CD14-positive monocyte (primary cell): ENCODE measurements at regions not wholly inside any gene's neighbourhood (a gene's known extent, or its start where the extent isn't known, plus 50 kb on each side); places are given as distances from the start of the nearest gene placed in this dataset.

ENCODE experiments used
- DNase-seq, 3 donors: peaks; one replicate each; pipeline ENCODE4 v3.0.0-alpha.2; 2011 to 2022
- H2AFZ ChIP-seq: 2 replicates; pipeline ENCODE4 v1.6.0; 2012; ENCODE audit warnings: mild to moderate bottlenecking, low read depth, low read length, inconsistent platforms; ENCODE audit not compliant: insufficient read depth, poor library complexity, severe bottlenecking
- H3K27ac ChIP-seq, 2 donors: 1 replicate in 1 of 2; 2 replicates in 1 of 2; pipeline ENCODE4 v1.5.1; 2012 to 2013; ENCODE audit warnings: low read length in 2 of 2, control low read depth in 1 of 2, inconsistent platforms in 1 of 2, low read depth in 1 of 2, mild to moderate bottlenecking in 1 of 2
- H3K27me3 ChIP-seq, 2 donors: one replicate each; pipeline versions ENCODE4 v1.6.0 to v1.6.1; 2011 to 2013; ENCODE audit warnings: low read length in 2 of 2; ENCODE audit not compliant: control insufficient read depth in 2 of 2, insufficient read depth in 2 of 2
- H3K36me3 ChIP-seq, 2 donors: replicated peaks in 1 of 2; 1 replicate in 1 of 2; 2 replicates in 1 of 2; pipeline versions ENCODE4 v1.5.1 to v1.6.1; 2012 to 2013; ENCODE audit warnings: low read length in 2 of 2, control low read depth in 1 of 2, inconsistent platforms in 1 of 2, mild to moderate bottlenecking in 1 of 2; ENCODE audit not compliant: insufficient read depth in 2 of 2, control insufficient read depth in 1 of 2
- H3K4me1 ChIP-seq, 2 donors: 1 replicate in 1 of 2; 2 replicates in 1 of 2; pipeline versions ENCODE4 v1.5.1 to v1.6.1; 2012 to 2013; ENCODE audit warnings: low read length in 2 of 2, control low read depth in 1 of 2, inconsistent platforms in 1 of 2, mild to moderate bottlenecking in 1 of 2, moderate library complexity in 1 of 2; ENCODE audit not compliant: insufficient read depth in 2 of 2, control insufficient read depth in 1 of 2
- H3K4me2 ChIP-seq: replicated peaks from 2 replicates; pipeline ENCODE3; 2012; ENCODE audit warnings: low read length, moderate library complexity, mild to moderate bottlenecking; ENCODE audit not compliant: poor library complexity, severe bottlenecking; ENCODE audit errors: extremely low read depth
- H3K4me3 ChIP-seq, 3 experiments: fragments of 200-600 bp in 1 of 3; sonication (generic) in 1 of 3; replicated peaks in 1 of 3; 1 replicate in 2 of 3; 2 replicates in 1 of 3; pipeline ENCODE4 v1.5.1; 2011 to 2013; ENCODE audit warnings: low read length in 3 of 3, mild to moderate bottlenecking in 3 of 3, control low read depth in 2 of 3, low read depth in 2 of 3, inconsistent platforms in 1 of 3, moderate library complexity in 1 of 3
- H3K79me2 ChIP-seq: 2 replicates; pipeline ENCODE4 v1.6.0; 2012; ENCODE audit warnings: mild to moderate bottlenecking, control low read depth, inconsistent platforms, low read length, moderate library complexity; ENCODE audit not compliant: insufficient read depth
- H3K9ac ChIP-seq: 2 replicates; pipeline ENCODE4 v1.6.0; 2017; ENCODE audit warnings: low read length, mild to moderate bottlenecking; ENCODE audit not compliant: insufficient read depth, poor library complexity, severe bottlenecking
- H3K9me3 ChIP-seq, 2 donors: replicated peaks in 1 of 2; 1 replicate in 1 of 2; 2 replicates in 1 of 2; pipeline versions ENCODE4 v1.5.1 to v1.6.1; 2012 to 2013; ENCODE audit warnings: low read length in 2 of 2, control low read depth in 1 of 2; ENCODE audit not compliant: control insufficient read depth in 1 of 2, insufficient read depth in 1 of 2
- H4K20me1 ChIP-seq: 2 replicates; pipeline ENCODE4 v1.6.0; 2012; ENCODE audit warnings: mild to moderate bottlenecking, low read length, control low read depth, moderate library complexity; ENCODE audit not compliant: insufficient read depth
- H3K27ac Mint-ChIP-seq, 7 donors: one replicate each; pipeline ENCODE4 v1.8.0; 2020; ENCODE audit warnings: mild to moderate bottlenecking in 7 of 7, mixed read lengths in 7 of 7, moderate library complexity in 6 of 7, inconsistent platforms in 2 of 7
- H3K27me3 Mint-ChIP-seq, 3 donors: one replicate each; pipeline ENCODE4 v1.8.0; 2021 to 2022; ENCODE audit warnings: low read depth in 3 of 3, mild to moderate bottlenecking in 3 of 3, mixed read lengths in 3 of 3, moderate library complexity in 3 of 3, inconsistent platforms in 1 of 3
- H3K36me3 Mint-ChIP-seq, 2 donors: one replicate each; pipeline ENCODE4 v1.8.0; 2020; ENCODE audit warnings: mixed read lengths in 2 of 2, inconsistent platforms in 1 of 2, mild to moderate bottlenecking in 1 of 2
- H3K4me1 Mint-ChIP-seq: one replicate; pipeline ENCODE4 v1.8.0; 2020; ENCODE audit warnings: mild to moderate bottlenecking, mixed read lengths
- H3K4me3 Mint-ChIP-seq, 2 donors: one replicate each; pipeline ENCODE4 v1.8.0; 2020; ENCODE audit warnings: mild to moderate bottlenecking in 2 of 2, mixed read lengths in 2 of 2, moderate library complexity in 1 of 2
- H3K9me3 Mint-ChIP-seq, 7 donors: one replicate each; pipeline ENCODE4 v1.8.0; 2020 to 2022; ENCODE audit warnings: mixed read lengths in 7 of 7, mild to moderate bottlenecking in 6 of 7, moderate library complexity in 6 of 7, inconsistent platforms in 2 of 7
- WGBS: methylation state at CpG from one replicate; pipeline ENCODE4 v1.1.5; 2013; ENCODE audit warnings: missing lambda C conversion rate; ENCODE audit not compliant: insufficient coverage; 5-methylcytosine and 5-hydroxymethylcytosine counted together
- intact Hi-C, 2 donors: fragments of 100-400 bp; cut with micrococcal nuclease; formaldehyde crosslinking; loops; one replicate each; pipeline versions ENCODE4 v1.15.0 to v1.15.1; 2023
- TF ChIP-seq, protein P1 (sequence below): fragments of 200-600 bp; IDR thresholded peaks from one replicate; pipeline ENCODE4 v1.8.0; 2022; ENCODE audit warnings: antibody characterized with exemption, mild to moderate bottlenecking

DNA sequence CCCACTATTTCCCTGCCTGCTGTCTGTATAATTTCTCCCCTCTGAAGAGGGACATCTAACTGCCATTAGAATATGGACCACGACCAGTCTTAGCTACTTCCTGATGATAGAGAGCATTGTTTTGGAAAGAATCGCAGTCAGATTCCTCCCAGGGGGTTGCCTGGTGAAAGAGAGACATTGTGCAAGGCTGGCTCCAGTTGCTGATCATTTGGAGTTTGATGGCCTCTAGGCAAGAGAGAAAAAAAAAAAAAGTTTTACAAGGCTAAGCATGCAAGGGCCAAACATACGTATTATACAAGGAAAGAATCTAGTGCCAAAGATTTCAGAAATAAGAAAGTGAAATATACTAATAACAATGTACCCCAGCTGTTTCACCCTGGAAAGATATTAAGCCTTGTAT lies 182.2 kb downstream of the CMPK2 start:
- H3K27me3 Mint-ChIP-seq, result peaks cover 0 to 4% (median 2%) of the 10 kb centered on the region in 3 donors
- no peak overlapping the region for H3K4me3 Mint-ChIP-seq
- Histone ChIP-seq H3K9me3 (peaks cover 0 to 15% of the 10 kb centered on the region in 2 donors), H3K27me3 (no peaks in the 10 kb centered on the region), H4K20me1 (no peaks in the 10 kb centered on the region), H2AFZ (no peak overlapping the region), H3K9ac (no peak overlapping the region), H3K79me2 (no peaks in the 10 kb centered on the region), H3K4me1 (no peaks in the 10 kb centered on the region), H3K4me3 (no peak overlapping the region), H3K4me2 (no peak overlapping the region), H3K27ac (no peak overlapping the region), H3K36me3 (no peaks in the 10 kb centered on the region)
- H3K9me3 Mint-ChIP-seq, result peaks cover 0 to 17% (median 8%) of the 10 kb centered on the region in 7 donors
- no peak for DNase-seq
- no peaks in the 10 kb centered on the region for H3K36me3 Mint-ChIP-seq
- WGBS, result 90% methylated on average over 1 of the region's 3 CpGs
- intact Hi-C loops, result no loop called here
- no peaks in the 10 kb centered on the region for H3K4me1 Mint-ChIP-seq
- H3K27ac Mint-ChIP-seq, result no peak overlapping the region
- TF ChIP-seq, protein P1, sequence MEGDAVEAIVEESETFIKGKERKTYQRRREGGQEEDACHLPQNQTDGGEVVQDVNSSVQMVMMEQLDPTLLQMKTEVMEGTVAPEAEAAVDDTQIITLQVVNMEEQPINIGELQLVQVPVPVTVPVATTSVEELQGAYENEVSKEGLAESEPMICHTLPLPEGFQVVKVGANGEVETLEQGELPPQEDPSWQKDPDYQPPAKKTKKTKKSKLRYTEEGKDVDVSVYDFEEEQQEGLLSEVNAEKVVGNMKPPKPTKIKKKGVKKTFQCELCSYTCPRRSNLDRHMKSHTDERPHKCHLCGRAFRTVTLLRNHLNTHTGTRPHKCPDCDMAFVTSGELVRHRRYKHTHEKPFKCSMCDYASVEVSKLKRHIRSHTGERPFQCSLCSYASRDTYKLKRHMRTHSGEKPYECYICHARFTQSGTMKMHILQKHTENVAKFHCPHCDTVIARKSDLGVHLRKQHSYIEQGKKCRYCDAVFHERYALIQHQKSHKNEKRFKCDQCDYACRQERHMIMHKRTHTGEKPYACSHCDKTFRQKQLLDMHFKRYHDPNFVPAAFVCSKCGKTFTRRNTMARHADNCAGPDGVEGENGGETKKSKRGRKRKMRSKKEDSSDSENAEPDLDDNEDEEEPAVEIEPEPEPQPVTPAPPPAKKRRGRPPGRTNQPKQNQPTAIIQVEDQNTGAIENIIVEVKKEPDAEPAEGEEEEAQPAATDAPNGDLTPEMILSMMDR, result no peak

DNA sequence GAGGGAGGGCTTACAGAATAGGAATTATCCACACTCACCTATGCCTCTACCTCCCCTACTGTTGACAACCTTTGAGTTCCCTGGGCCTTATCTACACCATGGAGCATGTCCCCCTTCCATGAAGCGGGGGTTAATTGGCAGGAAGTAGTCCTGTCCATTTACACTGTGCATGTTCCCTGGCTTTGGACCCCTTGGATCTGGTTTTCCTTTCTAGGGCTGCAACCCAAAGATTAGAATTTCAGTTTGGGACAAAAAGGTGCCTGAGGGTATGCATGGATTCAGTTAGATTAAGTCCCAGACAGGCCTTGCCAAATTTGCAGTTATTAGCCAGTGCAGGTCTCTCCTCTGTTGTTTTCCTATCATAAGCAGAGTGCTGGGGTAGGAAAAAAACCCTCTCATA lies 180.3 kb downstream of the CMPK2 start:
- H3K27me3 Mint-ChIP-seq, result peaks cover 0 to 2% (median 2%) of the 10 kb centered on the region in 3 donors
- no peak for DNase-seq
- no peak overlapping the region for H3K4me3 Mint-ChIP-seq
- no peak overlapping the region for H3K4me2 ChIP-seq
- no peaks in the 10 kb centered on the region for H3K4me1 ChIP-seq
- no peak overlapping the region for H3K9ac ChIP-seq
- H3K79me2 ChIP-seq, result no peaks in the 10 kb centered on the region
- no peaks in the 10 kb centered on the region for H3K4me1 Mint-ChIP-seq
- H3K36me3 Mint-ChIP-seq, result no peaks in the 10 kb centered on the region
- H4K20me1 ChIP-seq, result no peaks in the 10 kb centered on the region
- TF ChIP-seq, protein P1, result no peak
- H2AFZ ChIP-seq, result no peak overlapping the region
- H3K36me3 ChIP-seq, result no peaks in the 10 kb centered on the region
- no peak overlapping the region for H3K4me3 ChIP-seq
- 90% methylated on average over 1 of the region's 1 CpG for WGBS
- H3K9me3 Mint-ChIP-seq, result peaks cover 0 to 17% (median 8%) of the 10 kb centered on the region in 7 donors
- H3K27ac Mint-ChIP-seq, result no peak overlapping the region
- H3K9me3 ChIP-seq, result peaks cover 0 to 15% of the 10 kb centered on the region in 2 donors
- no peak overlapping the region for H3K27ac ChIP-seq
- intact Hi-C loops, result no loop called here
- no peaks in the 10 kb centered on the region for H3K27me3 ChIP-seq
